ENCODE measurements at regions not wholly inside any gene's neighbourhood (a gene's known extent, or its start where the extent isn't known, plus 50 kb on each side); places are given as distances from the start of the nearest gene placed in this dataset.
"Not testable (repeated sequence)": the region's sequence is repeated elsewhere in the genome, so short reads cannot be mapped to it uniquely, and the experiment has no call there.

DNA sequence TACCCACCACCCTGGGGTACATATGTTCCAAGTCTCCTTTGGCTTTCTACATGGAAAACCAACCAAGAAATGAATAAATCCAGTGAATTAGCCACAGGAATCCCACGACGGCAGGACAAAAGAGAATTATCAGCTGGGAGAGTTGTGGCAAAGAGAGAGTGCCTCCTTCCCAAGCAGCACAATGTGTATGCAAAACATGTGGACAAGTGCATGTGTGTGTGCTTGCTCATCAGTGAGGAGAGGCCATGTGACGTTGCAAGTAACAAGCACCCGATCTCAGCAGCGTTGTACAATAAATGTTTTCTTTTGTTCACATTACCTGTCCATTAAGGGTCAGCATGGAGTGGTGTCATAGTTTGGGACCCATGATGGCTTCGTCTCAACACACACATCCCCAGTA, 50.0 kb upstream of the EMX2 start:
- DNase-seq (ENCODE audit: low read depth): no peak

DNA sequence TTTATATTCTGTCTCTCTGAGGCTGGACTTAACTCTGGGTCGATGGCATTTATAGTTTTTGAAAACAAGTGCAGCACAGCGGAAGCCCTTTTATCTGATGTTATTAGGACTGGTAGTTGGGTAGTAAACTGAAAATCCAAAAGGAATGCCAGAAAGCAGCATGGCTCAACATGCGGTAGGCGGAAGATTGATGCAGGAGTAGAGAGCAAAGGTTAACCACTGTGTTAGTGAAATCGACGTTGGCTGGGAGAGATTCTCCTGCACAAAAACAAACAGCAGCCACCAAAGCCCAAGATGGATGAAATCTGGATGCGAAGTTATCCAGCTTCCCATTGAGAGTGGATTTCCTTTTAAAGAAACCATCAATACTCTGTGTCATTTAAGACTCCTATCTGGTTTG, 54.5 kb upstream of the EMX2 start:
- DNase-seq (ENCODE audit: low read depth): no peak

DNA sequence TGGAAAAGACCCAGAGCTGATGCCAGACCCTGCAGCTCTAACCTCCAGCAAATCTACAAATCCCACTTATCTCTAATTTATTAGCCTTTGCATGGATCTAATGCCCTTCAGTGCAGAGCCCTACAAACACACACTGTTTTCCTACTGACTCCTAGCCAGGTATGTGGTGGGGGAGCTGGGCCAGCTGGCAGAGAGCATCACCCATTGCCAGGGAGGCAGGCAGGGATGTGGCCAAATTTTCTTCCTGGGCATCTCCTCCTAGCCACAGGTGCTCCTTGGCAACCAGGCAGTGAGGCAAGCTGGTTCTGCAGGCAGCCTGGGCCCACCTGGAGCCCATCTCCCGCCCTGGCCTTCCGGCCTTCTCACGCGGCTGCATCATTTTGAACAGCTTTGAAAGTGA, 55.9 kb upstream of the EMX2 start:
- no peak for DNase-seq (ENCODE audit: low read depth)

DNA sequence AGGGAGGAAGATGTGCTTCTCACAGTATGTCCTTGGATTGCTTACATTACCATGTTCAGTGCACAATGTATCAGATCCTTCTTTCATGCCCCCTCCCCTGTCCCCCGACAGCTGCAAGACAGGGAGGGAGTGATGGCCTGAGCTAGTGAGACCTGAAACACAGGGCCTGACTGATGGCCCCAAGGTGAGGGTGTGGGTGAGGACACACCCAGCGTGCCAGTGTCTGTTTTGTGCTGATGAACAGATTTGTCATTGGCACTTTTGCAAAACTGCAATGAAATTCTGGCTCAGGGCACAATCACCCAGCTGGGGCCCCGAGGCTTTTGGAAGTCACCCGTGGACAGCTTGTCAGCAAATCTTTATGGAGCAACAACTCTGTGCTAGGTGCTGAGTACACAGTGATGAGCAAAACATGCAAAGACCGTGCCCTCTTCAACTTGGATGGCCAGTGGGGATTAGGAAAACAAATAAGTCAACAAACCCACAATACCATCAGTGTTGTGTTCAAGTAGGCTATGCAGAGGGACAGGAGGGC, 59.4 kb upstream of the EMX2 start:
- no peak for DNase-seq (ENCODE audit: low read depth)

DNA sequence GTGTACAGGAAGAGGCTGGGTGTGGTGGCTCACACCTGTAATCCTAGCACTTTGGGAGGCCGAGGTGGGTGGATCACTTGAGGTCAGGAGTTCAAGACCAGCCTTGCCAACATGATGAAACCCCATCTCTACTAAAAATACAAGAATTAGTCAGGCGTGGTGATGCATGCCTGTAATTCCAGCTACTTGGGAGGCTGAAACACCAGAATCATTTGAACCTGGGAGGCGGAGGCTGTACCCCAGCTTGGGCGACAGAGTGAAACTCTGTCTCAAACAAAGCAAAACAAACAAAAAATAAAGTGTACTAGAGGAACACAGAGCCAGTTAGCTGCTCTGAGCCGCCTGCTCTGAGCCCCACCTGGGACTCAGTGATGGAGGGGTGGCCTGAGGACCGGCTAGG, 61.5 kb upstream of the EMX2 start:
- DNase-seq (ENCODE audit: low read depth): not testable (repeated sequence)

DNA sequence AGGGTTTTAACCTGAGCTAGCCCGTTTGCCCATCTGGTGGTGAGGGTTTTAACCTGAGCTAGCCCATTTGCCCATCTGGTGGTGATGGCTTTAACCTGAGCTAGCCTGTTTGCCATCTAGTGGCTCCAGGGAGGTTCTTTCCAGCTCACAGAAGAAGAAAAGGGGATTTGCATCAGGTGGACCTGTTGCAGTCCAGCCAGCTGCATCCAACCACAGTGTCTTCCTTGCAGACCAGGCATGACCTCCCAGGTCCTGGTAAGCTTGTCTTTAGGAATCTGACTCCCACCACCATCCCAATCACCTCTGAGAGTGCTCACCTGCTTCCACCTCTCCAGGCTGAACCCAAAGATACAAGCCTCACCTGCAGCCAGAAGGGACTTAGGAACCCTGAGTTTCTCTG, 62.4 kb upstream of the EMX2 start:
- DNase-seq (ENCODE audit: low read depth): no peak

DNA sequence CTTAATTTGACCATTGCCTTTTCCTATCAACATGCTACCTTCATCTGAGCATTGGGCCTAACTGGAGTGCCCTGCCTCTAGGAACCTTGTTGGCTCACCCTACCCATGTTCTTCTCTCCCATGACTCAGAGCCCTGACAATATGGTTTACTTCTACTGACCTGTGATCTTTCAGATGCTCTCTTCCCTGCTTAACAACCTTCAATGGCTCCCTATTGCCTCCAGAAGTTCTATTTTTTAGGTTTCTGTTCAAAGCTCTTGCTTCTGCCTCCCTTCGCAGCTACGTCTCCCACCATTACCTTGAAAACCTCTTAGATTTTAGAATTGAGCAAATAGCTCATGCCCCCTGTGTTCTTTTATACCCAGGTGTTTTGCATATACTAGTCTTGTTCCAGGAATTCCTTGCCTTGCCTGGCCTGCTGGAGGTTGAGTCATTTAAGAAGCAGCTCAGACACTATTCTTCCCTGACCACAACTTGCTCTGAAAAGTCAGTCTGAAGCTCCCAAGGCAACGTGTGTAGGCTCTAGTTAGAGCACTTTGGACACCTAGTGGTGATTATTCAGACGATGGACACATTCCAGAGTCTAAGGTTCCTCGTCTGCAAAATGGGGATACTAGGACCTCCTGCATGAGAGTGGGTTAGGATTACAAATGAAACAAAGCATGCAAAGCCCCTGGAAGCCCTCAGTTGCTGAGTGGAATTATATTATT, 64.4 kb upstream of the EMX2 start:
- peak; percentile 25 for DNase-seq (ENCODE audit: low read depth)

DNA sequence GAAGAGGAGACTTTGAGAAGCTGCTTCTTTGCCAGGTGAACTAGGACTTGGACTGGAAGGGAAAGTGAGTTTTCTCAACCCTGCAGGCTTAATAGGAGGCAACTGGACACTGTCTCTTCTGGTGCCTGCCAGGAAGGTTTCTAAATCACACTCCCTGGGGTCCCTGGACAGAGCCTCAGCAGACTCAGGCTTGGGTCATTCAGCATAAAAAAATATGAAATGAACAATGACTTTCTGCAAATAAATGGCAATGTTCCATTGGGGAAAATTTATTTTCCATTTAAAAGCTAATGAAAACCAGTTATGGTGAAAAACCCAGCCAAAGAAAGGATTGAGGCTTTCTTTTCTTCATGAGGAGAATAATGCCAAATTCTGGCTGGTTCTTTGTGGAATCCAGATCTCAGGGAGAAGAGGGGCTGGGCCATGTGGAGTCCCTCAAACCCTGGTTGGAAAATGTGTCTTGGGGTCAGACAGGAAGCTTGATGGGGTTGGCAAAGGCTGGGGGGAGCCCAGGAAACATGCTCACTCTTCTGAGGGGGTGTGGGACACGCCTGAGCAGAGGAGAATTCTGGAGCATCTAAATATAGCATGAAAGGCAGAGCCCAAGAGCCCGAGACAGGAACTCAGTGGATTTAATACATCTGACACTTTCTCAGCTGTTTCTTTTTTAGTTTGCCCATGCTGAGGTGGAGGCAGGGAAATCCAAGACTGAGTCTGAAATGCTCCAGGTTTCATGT, 65.2 kb upstream of the EMX2 start:
- no peak for DNase-seq (ENCODE audit: low read depth)

DNA sequence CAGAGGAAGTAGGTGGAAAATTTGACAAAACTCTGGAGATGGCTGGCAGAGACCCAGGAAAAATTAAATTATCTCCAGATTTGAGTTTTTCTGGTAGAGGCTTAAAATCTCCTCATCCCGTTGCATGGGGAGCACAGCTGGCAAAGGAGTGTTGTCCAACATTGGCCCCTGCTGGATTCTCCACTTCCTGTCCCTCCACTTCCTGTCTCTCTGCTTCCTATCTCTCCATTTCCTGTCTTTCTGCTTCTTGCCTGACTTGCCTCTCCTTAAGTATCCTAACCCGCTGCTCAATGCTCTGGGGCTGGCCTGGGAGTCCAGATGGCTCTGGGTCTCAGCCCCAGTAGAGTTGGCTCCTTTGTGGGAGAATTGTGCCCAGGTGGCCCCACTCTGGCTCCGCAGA, 65.8 kb upstream of the EMX2 start:
- DNase-seq (ENCODE audit: low read depth): no peak

DNA sequence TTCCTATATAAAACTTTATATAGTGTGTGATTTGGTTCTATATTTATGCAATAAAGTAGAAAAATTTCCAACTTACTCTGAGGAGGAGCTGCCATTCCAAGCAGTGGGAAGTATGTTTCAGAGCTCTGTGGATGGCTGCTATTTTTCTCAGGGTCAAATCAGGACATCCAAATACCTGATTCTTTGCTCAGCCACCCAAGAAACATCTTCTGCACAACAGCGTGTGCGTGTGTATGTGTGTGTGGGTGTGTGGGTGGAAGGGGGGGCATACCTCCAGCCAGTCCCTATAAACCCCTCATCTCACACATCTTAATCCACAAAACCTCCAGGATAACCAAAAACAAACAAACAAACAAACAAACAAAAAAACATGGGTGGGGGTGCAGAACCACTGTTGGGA, 66.3 kb upstream of the EMX2 start:
- DNase-seq (ENCODE audit: low read depth): no peak

DNA sequence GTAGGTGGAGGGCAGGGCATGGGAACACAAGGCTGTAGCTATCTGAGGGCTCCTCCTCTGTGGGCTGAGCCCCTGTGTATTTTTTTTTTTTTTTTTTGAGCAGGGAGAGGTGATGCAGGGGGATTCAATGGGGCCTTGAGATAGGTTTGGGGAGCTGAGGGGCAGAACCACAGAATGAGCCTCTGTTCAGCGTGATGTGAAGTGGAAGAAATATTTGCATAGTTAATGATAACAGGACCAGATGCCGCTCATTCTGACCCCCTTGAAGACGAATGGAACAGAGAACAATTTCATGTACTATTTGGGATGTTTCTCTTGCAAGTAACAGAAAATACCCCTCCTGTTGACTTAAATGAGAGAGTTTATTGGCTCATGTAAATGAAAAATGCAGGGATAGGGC, 69.7 kb upstream of the EMX2 start:
- DNase-seq (ENCODE audit: low read depth): no peak

DNA sequence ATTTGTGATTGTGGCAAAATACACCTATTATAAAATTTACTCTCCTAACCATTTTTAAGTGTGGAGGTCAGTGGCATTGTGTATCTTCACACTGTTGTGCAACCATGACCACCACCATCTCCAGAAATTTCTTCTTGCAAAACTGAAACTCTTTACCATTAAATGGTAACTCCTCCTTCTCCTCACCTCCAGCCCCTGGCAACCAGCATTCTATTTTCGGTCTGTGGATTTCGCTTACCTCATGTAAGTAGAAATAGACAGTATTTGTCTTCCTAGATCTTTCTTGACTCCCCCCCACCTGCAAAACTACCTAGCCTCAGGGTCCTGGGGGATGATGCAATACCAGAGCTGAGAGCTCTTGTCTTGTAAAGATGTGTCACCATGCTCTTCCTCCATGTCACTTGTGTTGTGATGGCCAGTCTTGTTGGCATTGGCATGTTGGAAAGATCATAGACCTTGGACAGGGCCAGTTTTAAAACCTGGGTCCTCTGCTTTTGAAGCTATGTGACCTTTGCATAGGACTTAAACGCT, 71.1 kb upstream of the EMX2 start:
- DNase-seq (ENCODE audit: low read depth): no peak

DNA sequence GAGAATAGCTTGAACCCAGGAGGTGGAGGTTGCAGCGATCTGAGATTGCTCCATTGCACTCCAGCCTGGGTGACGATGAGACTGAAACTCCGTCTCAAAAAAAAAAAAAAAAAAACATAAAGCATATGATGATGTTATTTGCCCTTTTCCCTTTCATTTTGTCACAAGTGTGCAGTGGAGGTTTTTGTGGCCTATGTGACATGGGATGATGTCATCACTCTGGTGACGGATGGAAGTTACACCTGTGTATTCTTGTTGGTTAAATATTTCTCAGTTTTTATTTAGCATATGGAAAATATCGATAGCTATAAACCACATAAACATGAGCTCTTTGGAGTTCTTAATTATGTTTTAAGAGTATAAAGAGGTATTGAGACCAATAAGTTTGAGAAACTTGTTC, 71.8 kb upstream of the EMX2 start:
- DNase-seq (ENCODE audit: low read depth): no peak

DNA sequence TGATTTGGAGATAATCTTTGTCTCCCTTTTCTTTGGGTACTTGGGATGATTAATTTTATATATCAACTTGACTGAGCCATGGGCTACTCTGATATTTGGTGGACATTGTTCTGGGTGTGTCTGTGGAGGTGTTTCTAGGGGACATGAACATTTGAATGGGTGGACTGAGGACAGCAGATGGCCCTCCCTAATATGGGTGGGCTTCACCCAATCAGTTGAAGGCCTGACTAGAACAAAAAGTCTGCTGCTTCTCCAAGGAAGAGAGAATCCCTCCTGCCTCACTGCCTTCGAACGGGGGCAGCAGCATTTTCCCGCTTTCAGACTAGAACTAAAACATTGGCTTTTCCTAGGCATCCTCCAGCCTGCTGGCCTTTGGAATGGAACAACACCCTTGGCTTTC, 73.9 kb upstream of the EMX2 start:
- no peak for DNase-seq (ENCODE audit: low read depth)

DNA sequence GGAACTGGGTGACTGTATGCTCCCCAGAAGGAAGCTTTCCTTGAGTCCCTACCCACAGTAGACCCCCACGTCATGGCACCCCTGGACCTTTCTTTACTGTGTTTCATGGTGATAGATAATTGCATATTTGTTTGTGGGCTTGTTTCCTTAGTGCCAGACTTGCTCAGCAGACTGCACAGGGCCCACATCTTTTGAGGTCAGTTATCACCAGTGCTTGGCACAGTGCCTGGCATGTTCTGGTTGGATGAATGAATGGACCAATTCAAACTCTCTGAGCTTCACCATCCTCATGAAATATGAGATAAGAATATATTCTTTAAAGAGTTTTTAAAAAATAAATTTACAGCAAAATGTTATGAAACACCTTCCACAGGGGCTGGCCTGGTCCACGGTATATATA, 78.4 kb upstream of the EMX2 start:
- DNase-seq (ENCODE audit: low read depth): no peak

DNA sequence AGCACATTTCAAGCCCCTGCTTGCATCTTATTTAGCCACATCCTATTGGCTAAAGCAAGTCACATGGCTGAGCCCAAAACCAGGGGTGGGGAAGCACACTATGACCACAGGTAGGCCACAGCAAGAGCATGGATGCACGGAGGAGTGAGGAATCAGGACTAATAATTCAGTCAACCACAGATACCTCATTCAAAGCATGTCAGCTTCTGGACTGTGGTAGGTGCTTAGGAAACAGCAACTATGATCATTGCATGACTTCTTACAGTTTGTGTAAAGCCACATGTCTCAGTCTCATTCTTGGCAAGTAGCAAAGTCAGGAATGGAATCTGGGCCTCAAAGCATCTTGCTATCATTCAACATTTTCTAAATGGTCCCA, 79.0 kb upstream of the EMX2 start:
- DNase-seq (ENCODE audit: low read depth): no peak

DNA sequence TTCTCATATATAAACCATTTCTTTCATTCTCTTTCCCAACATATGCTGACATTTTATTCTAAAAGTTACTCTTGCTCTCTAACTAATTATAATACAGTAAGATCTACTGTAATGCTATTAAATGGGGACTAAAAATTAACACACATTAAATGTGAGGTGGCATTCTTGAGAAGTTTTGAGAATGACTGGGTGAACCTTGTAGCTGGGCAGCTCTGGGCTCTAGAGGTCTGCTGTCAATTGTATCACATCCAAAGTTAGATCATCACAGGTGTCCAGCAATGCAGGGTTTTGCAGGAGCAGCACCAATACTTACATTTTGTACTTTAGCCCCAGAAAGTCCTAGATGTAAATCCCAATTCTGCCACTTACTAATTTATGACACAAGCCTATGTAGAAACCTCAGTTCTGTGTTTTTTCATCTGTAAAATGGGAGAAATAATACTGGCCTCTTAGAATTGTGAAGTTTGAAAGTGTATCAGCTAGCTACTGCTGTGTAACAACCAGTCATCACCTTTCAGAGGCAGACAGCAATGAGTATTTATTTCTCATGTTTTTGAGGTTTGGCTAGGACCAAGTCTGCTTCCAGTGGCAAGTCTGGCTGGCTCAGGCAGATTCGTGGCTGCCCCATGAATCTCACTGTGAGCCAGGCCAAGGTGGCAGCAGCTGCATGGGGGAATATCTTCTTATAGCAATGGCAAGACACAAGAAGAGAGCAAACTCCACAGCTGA, 79.6 kb upstream of the EMX2 start:
- DNase-seq (ENCODE audit: low read depth): no peak

DNA sequence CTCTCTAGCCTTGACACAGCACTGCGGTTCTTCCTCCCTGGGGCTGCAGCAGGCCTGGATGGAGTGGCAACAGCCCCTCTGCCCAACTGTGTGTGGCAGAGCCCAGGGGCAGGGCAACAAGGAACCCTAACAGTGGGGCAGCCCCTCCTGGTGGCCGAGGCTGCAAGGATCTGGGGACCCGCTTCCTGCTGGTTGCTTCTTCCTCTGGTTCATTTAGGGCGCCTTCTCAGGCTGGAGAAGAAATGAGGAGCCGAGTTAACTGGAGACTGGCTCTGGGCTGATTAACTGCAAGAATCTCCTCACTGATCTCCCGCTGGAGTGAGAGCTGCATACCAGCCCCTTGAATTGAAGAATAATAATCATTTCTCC, 80.1 kb upstream of the EMX2 start:
- DNase-seq (ENCODE audit: low read depth): no peak

DNA sequence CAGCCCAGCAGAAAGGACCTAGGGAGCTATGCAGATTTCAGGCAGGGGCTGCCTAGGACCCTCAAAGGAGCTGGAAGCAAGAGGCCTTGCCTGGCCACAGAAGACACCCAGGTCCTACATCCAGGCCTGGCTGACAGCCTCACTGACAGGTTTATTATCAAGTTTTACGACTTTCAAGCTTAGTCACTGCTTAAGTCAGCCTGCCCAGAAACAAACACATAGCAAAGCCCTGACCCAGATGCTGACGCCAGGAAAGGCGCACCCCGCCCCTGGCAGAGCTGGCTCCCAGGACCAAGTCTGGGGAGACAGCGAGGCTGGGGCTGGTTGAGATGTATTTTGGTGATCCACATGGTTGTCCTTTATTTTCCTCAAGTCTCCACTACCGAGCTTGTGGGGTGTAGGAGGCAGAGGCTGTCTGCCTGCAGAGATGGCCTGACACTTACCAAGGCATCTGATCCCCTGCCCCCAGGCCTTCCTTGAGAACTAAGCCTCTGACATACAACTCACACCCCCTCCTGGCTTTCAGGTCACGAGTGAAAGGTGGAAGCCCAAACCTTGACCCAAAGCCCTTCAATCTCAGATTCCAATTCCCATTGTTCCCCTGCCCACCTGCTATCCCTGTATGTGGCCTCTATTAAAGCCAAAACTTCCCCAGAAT, 80.7 kb upstream of the EMX2 start:
- no peak for DNase-seq (ENCODE audit: low read depth)

DNA sequence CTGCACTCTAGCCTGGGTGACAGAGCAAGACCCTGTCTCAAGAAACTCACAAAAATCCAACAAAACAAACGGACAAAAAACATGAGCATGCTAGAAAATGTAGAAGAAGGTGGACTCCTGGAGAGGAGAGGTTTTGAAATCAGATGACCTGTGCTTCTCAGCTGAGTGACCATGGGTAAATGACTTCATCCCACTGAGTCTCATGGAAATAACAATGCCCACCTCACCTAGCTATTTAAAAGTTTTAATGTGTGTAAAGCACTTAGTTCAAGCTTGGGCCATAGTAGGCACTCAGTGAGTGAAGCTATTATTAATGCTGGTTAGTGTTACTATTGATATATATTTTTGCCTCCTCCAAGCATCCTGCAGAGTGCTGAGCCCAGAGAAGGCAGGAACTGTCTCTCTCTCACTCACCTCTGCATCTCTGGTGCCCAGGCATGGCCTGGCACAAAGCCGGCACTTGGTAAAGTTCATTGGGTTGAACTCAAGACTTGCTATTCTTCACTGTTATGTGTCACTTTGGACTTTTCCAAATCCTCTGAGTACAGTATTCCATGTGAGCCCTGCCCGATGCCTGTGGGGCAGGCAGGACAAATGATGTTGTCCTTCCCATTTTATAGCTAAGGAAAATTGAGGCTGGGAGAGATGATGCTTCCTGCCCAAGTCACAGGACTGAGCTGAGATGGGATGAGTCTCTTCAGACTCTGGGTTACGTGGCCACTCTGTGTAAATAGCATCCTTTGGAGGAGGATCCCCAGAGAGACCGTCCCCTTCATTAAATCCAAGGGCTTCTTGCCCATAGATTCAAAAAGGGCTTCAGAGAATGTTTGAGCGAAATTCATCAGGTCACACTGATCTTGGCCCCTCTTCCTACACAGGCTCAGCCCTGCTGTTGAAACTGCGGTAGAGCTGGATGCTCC, 81.4 kb upstream of the EMX2 start:
- no peak for DNase-seq (ENCODE audit: low read depth)

DNA sequence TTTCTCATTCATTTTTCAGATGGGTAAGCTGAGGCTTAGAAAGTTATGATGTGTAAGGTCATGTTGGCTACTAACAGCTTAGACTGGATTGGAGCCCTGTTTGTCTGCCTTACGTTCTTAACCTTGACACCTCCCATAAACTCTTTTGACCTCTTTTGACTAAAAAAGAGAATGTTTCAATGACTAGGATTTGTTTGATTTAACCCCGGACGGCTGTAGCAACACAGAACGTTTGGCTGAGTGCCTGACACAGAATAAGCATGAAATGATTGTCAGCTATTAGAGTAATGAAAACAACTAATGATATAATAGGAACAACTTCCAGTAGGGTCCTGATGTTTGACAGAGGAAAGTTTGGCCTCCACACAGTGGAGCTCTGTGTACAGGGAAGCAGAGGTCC, 83.3 kb upstream of the PDZD8 start:
- DNase-seq (ENCODE audit: low read depth): no peak

Measured in CMK (cell line).